ENCODE measurements at regions not wholly inside any gene's neighbourhood (a gene's known extent, or its start where the extent isn't known, plus 50 kb on each side); places are given as distances from the start of the nearest gene placed in this dataset.

- TF ChIP-seq CTCF (IDR thresholded peaks at IDR 0.05) (no peak), POLR2A (IDR thresholded peaks at IDR 0.05) (no peak)
These were observed 114.2 kb upstream of the UQCRFS1 start for GRCh38 chr19:29326849-29327840.

All from Peyer's patch (tissue), 4 donors.